Prostate gland (tissue), 2 donors: ENCODE measurements at regions not wholly inside any gene's neighbourhood (a gene's known extent, or its start where the extent isn't known, plus 50 kb on each side); places are given as distances from the start of the nearest gene placed in this dataset.

Experiments used
- CTCF ChIP-seq, 4 experiments: fragments of 200-600 bp in 2 of 4; fragments of 450-650 bp in 2 of 4; sonication (generic) in 2 of 4; IDR thresholded peaks; 1 replicate in 3 of 4; 2 replicates in 1 of 4; pipeline ENCODE4 v1.5.1; 2016 to 2019; ENCODE audit warnings: antibody characterized with exemption in 4 of 4, mild to moderate bottlenecking in 2 of 4, moderate library complexity in 2 of 4
- POLR2AphosphoS5 ChIP-seq: sonication (generic); formaldehyde crosslinking; IDR thresholded peaks from one replicate; pipeline ENCODE4 v1.6.1; 2017; ENCODE audit warnings: antibody characterized with exemption

DNA sequence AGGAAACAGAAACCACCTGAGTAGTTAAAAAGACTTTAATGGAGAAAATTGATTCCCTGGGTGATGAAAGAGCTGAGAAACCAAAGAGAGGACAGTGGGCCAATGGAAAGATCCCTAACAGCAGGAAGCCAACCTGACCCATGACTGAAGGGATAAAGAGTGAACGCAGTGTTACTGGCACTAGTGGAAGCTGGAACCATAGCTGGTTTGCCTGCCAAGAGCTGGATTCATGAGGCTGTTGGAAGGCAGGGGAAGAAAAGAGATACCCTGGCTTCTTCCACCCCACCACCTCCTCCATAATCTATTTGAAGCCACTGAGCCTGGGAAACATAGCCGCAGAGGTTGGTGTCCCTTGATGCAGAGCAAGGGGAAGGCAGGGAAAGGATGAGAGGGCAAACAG is 125.5 kb upstream of the PRKD1 start:
- TF ChIP-seq CTCF (IDR thresholded peaks at IDR 0.05) (no peak), POLR2AphosphoS5 (no peak)
